ENCODE measurements at regions not wholly inside any gene's neighbourhood (a gene's known extent, or its start where the extent isn't known, plus 50 kb on each side); places are given as distances from the start of the nearest gene placed in this dataset.
"Not testable (repeated sequence)": the region's sequence is repeated elsewhere in the genome, so short reads cannot be mapped to it uniquely, and the experiment has no call there.

DNA sequence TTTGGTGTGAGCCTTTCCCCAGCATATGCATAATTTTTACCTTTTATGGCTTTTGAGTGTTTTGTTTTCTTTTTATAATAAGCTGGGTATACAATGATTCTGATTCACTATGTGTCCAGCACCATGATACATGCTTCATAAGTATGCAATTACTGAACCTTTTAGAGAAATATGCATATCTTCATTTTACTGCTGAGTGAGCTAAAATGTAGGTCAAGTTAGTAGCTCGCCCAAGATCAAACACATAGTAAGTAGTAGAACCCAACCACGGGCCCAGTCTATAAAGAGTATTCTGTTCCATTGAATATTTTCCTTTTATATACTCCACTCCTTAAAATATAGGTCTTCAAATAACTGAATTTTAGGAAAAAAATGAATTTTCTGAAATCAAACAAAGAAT is 362.4 kb upstream of the HTR2C start:
- no peaks in the 10 kb centered on the region for H3K4me1 Mint-ChIP-seq
- no peak overlapping the region for H3K4me3 Mint-ChIP-seq
- TF ChIP-seq CTCF (conservative IDR thresholded peaks at IDR 0.05), result no peak

GRCh38 chrX:114210879-114211278 is 373.0 kb upstream of the HTR2C start:
- H3K27ac Mint-ChIP-seq (ENCODE audit: unreplicated experiment), result no peak overlapping the region
- peaks cover 8% of the 10 kb centered on the region for H3K9me3 Mint-ChIP-seq
- H3K27me3 Mint-ChIP-seq (ENCODE audit: low read depth), result no peaks in the 10 kb centered on the region
- TF ChIP-seq CTCF (conservative IDR thresholded peaks at IDR 0.05), result no peak
- H3K36me3 Mint-ChIP-seq (ENCODE audit: low read depth), result no peaks in the 10 kb centered on the region
- no peak overlapping the region for H3K4me3 Mint-ChIP-seq
- DNase-seq (ENCODE audit: low read depth, low spot score), result no peak
- H3K4me1 Mint-ChIP-seq, result no peaks in the 10 kb centered on the region

More for the DNA sequence above, 362.4 kb upstream of the HTR2C start:
- H3K36me3 Mint-ChIP-seq (ENCODE audit: low read depth), result no peaks in the 10 kb centered on the region
- DNase-seq (ENCODE audit: low read depth, low spot score), result no peak
- H3K9me3 Mint-ChIP-seq, result peaks cover 4% of the 10 kb centered on the region
- no peak overlapping the region for H3K27ac Mint-ChIP-seq (ENCODE audit: unreplicated experiment)
- H3K27me3 Mint-ChIP-seq (ENCODE audit: low read depth), result no peaks in the 10 kb centered on the region

DNA sequence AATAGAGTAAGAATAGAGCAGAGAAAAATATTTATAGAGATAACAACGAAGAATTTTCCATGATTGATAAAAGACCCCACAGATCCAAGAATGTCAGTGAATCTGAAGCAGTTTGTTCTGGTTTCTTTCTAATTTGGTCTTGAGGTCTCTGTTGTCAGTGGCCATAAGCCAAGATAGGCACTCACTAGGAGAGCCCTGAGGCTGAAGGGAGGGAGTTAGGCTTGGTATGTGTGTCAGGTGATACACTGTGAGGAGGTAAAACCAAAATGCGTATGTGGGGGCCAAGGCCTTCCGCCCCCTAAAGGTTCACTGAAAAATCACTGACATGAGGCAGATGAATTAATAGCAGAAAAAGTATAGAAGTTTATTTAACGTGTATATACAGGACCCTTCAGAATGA is 382.3 kb upstream of the HTR2C start:
- Mint-ChIP-seq H3K4me1 (peaks cover 12% of the 10 kb centered on the region), H3K27ac (ENCODE audit: unreplicated experiment) (no peak overlapping the region), H3K36me3 (ENCODE audit: low read depth) (no peaks in the 10 kb centered on the region), H3K27me3 (ENCODE audit: low read depth) (no peaks in the 10 kb centered on the region), H3K9me3 (peaks cover 5% of the 10 kb centered on the region), H3K4me3 (no peak overlapping the region)
- DNase-seq (ENCODE audit: low read depth, low spot score), result no peak
- TF ChIP-seq CTCF (conservative IDR thresholded peaks at IDR 0.05), result no peak

DNA sequence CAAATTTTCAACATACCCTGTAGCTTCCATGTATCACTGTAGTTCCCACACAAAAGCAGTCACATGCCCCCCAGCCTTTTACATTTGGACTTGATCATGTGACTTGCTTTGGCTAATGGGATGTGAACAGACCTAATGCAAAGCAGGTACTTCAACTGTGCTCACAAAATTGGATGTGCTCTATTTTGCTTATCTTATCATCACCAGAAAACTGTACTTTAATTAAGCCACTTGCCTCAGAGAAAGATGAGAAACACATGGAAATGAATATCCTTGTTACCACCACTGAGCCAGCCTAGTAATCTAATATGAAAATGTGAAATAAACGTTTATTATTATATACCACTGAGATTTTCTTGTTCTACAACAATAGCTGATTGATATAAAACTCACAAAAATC is 402.7 kb upstream of the HTR2C start:
- DNase-seq (ENCODE audit: low read depth, low spot score), result no peak
- Mint-ChIP-seq H3K27ac (ENCODE audit: unreplicated experiment) (no peak overlapping the region), H3K4me3 (no peak overlapping the region), H3K36me3 (ENCODE audit: low read depth) (peaks cover 2% of the 10 kb centered on the region), H3K27me3 (ENCODE audit: low read depth) (peaks cover 3% of the 10 kb centered on the region), H3K9me3 (peaks cover 7% of the 10 kb centered on the region), H3K4me1 (peaks cover 6% of the 10 kb centered on the region)
- no peak for TF ChIP-seq CTCF (conservative IDR thresholded peaks at IDR 0.05)

GRCh38 chrX:114178126-114178525 is 405.8 kb upstream of the HTR2C start:
- Mint-ChIP-seq H3K27me3 (ENCODE audit: low read depth) (peaks cover 3% of the 10 kb centered on the region), H3K36me3 (ENCODE audit: low read depth) (no peaks in the 10 kb centered on the region), H3K4me3 (no peak overlapping the region), H3K9me3 (no peaks in the 10 kb centered on the region), H3K4me1 (peaks cover 6% of the 10 kb centered on the region), H3K27ac (ENCODE audit: unreplicated experiment) (no peak overlapping the region)
- no peak for DNase-seq (ENCODE audit: low read depth, low spot score)
- no peak for TF ChIP-seq CTCF (conservative IDR thresholded peaks at IDR 0.05)

- not testable (repeated sequence) for H3K27ac Mint-ChIP-seq (ENCODE audit: unreplicated experiment); H3K36me3 Mint-ChIP-seq (ENCODE audit: low read depth); H3K4me1 Mint-ChIP-seq; H3K27me3 Mint-ChIP-seq (ENCODE audit: low read depth); DNase-seq (ENCODE audit: low read depth, low spot score); H3K9me3 Mint-ChIP-seq; H3K4me3 Mint-ChIP-seq
These were observed 416.6 kb upstream of the HTR2C start for GRCh38 chrX:114167276-114167675.

All from neural crest cell (in vitro differentiated cells).